GM12892 (cell line): ENCODE measurements at regions not wholly inside any gene's neighbourhood (a gene's known extent, or its start where the extent isn't known, plus 50 kb on each side); places are given as distances from the start of the nearest gene placed in this dataset.

Experiments
- POLR2A ChIP-seq: IDR thresholded peaks from 2 replicates; pipeline ENCODE4 v1.6.1; 2011; ENCODE audit warnings: low read depth, low read length, control low read depth
- POLR2AphosphoS5 ChIP-seq: IDR thresholded peaks from 2 replicates; pipeline ENCODE4 v1.6.1; 2011; ENCODE audit warnings: low read depth, low read length, control low read depth

- TF ChIP-seq POLR2A (no peak), POLR2AphosphoS5 (no peak)
Measured at GRCh38 chr2:200148366-200148765, 158.1 kb upstream of the SPATS2L start.
